GM21526 (cell line): ENCODE measurements at regions not wholly inside any gene's neighbourhood (a gene's known extent, or its start where the extent isn't known, plus 50 kb on each side); places are given as distances from the start of the nearest gene placed in this dataset.

Experiments
- ATAC-seq: cut with Tn5 transposase; IDR thresholded peaks from one replicate; pipeline ENCODE4 v1.9.1; 2021; ENCODE audit warnings: moderate library complexity; ENCODE audit not compliant: unreplicated experiment, low FRiP score

GRCh38 chr1:110766336-110766647 lies 91.6 kb upstream of the KCNA3 start:
- no peak for ATAC-seq

GRCh38 chr1:110765640-110766335 lies 91.0 kb upstream of the KCNA3 start:
- peak; percentile 56 for ATAC-seq

GRCh38 chr1:110763149-110763548 lies 88.4 kb upstream of the KCNA3 start:
- no peak for ATAC-seq

- no peak for ATAC-seq
Observed at GRCh38 chr1:110760321-110760720, 85.6 kb upstream of the KCNA3 start.

- no peak for ATAC-seq
Observed at GRCh38 chr1:110756506-110756905, 81.8 kb upstream of the KCNA3 start.

GRCh38 chr1:110752941-110753725 lies 78.4 kb upstream of the KCNA3 start:
- no peak for ATAC-seq

- ATAC-seq, result no peak
Observed at GRCh38 chr1:110750562-110750961, 75.8 kb upstream of the KCNA3 start.

- no peak for ATAC-seq
Observed at GRCh38 chr1:110749960-110750359, 75.2 kb upstream of the KCNA3 start.

GRCh38 chr1:110746644-110747259 lies 72.0 kb upstream of the KCNA3 start:
- ATAC-seq, result no peak

- no peak for ATAC-seq
Observed at GRCh38 chr1:110743397-110743796, 68.7 kb upstream of the KCNA3 start.

GRCh38 chr1:110736900-110737605 lies 62.3 kb upstream of the KCNA3 start:
- no peak for ATAC-seq

- ATAC-seq, result no peak
Observed at GRCh38 chr1:110734133-110734680, 59.5 kb upstream of the KCNA3 start.

- no peak for ATAC-seq
Observed at GRCh38 chr1:110731529-110731928, 56.8 kb upstream of the KCNA3 start.

GRCh38 chr1:110728388-110729001 lies 53.8 kb upstream of the KCNA3 start:
- ATAC-seq, result no peak

GRCh38 chr1:110727246-110727645 lies 52.5 kb upstream of the KCNA3 start:
- ATAC-seq, result peak; percentile 26

GRCh38 chr1:110726755-110727154 lies 52.0 kb upstream of the KCNA3 start:
- ATAC-seq, result peak; percentile 82
